MM.1S (cell line): ENCODE measurements at regions not wholly inside any gene's neighbourhood (a gene's known extent, or its start where the extent isn't known, plus 50 kb on each side); places are given as distances from the start of the nearest gene placed in this dataset.

Source experiments
- EZH2 ChIP-seq: fragments of 300-600 bp; sonication (generic); optimal IDR thresholded peaks from 2 replicates; pipeline ENCODE3; 2017; ENCODE audit warnings: low read depth, mild to moderate bottlenecking, antibody characterized with exemption, low read length, mixed read lengths
- TF ChIP-seq, protein P1 (sequence below): fragments of 300-600 bp; sonication (generic); IDR thresholded peaks from 2 replicates; pipeline ENCODE4 v1.5.1; 2016; ENCODE audit warnings: antibody characterized with exemption, low read length, mixed read lengths

DNA sequence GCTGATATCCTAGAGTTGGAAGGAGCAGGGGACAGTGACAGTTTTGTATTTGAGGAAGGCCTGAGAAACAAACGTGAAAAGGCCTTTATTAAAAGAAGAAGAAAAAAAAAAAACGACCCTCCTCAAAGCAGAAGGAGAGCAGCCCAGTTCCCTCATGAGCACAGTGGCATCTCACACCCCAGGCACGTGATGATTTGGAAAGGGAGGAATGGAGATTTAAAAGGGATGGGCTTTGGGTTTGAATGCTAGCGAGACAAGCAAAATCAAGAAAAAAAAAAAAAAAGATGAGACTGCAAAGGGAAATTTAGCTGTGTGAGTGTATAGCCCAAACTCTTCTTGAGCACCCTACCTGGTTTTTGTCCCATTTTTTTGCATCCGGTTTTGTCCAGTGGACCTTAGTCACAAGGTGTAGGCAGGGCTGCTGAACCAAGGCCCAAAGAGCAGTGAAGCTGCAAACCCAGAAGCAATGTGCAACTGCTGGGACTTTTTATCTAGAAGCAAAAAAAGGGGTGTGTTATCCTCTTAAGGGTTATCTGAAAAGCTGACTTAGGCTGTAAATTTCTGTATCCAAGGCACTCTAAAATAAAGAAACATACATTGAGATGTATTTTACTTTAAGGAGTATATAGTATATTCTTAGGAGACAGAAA lies 54.5 kb upstream of the RREB1 start:
- TF ChIP-seq, protein P1, sequence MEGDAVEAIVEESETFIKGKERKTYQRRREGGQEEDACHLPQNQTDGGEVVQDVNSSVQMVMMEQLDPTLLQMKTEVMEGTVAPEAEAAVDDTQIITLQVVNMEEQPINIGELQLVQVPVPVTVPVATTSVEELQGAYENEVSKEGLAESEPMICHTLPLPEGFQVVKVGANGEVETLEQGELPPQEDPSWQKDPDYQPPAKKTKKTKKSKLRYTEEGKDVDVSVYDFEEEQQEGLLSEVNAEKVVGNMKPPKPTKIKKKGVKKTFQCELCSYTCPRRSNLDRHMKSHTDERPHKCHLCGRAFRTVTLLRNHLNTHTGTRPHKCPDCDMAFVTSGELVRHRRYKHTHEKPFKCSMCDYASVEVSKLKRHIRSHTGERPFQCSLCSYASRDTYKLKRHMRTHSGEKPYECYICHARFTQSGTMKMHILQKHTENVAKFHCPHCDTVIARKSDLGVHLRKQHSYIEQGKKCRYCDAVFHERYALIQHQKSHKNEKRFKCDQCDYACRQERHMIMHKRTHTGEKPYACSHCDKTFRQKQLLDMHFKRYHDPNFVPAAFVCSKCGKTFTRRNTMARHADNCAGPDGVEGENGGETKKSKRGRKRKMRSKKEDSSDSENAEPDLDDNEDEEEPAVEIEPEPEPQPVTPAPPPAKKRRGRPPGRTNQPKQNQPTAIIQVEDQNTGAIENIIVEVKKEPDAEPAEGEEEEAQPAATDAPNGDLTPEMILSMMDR, result no peak
- TF ChIP-seq EZH2, result no peak
